NOMO-1 treated with dmso at 0.1 percent for 144 hours (cell line): ENCODE measurements at regions not wholly inside any gene's neighbourhood (a gene's known extent, or its start where the extent isn't known, plus 50 kb on each side); places are given as distances from the start of the nearest gene placed in this dataset.

Source experiments
- DNase-seq: peaks from one replicate; lab custom pipeline; 2025; ENCODE audit not compliant: unreplicated experiment; lab: John Stamatoyannopoulos, UW

DNA sequence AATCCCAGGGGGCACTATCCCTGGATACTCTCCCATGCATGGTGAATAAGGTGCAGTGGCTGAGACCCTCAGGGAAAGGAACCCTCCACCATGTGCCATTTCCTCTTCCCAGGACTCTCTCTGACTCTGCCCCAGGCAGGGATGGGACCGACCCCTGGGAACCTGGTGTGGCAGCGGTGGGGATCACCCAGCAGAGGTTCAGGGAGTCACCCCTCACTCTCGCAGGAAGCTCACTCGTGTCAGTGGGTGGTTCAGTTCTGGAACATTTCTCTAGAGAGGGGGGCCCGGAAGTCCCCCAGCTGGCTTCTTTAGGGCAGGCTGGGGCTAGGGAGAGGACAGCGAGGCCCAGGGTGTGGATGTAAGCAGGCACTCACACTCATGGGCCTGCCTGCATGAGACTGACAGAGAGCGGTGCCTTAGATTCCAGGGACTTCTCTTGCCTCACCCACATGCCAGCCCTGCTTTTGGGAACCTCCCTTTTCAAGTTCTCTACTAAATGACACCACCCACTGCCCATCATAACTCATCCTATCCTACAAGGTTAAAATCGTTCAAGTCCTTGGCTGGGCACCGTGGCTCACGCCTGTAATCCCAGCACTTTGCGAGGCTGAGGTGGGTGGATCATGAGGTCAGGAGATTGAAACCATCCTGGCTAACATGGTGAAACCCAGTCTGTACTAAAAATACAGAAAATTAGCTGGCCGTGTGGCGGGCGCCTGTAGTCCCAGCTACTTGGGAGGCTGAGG lies 109.7 kb upstream of the SDK2 start:
- DNase-seq: no peak

DNA sequence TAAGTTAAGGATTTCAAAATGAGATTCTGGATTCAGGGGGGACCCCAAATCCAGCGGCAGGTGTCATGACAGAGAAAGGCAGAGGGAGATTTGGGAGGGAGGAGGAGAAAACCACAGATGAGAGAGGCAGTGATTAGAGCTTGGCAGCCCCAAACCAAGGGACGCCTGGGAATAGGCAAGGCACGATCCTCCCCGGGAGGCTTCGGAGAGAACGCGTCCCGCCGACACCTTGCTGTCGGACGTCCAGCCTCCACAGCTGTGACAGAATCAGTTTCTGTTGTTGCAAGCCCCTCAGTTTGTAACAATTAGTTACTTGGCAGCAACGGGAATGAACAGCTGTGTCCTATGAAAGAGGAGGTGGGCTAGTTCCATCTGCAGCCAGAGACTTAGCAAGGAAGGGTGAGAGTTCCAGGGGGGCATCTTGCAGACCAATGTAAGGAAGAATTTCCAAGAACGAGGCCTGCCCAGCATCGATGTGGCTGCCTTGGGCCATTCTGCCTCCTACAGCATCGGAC lies 110.7 kb upstream of the SDK2 start:
- DNase-seq: no peak

DNA sequence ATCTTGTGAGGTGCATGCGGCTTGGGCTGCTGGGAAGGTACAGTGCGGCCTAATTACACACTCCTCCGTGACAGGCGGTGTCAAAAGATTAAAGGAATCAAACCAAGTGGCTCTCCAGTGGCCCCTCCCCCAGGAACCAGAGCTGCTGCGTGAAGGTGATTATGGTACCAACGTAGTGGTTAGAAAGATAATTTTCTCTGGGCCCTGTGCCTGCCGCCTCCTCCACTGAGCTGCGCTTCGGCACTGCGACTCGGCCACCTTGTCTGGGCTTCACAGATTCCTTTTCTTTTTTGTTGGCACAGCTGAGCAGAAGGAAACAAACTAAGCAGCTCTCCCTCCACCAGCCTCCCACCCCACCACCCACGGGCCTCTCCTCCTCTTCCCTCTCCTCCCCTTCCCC lies 113.2 kb upstream of the SDK2 start:
- DNase-seq: no peak

DNA sequence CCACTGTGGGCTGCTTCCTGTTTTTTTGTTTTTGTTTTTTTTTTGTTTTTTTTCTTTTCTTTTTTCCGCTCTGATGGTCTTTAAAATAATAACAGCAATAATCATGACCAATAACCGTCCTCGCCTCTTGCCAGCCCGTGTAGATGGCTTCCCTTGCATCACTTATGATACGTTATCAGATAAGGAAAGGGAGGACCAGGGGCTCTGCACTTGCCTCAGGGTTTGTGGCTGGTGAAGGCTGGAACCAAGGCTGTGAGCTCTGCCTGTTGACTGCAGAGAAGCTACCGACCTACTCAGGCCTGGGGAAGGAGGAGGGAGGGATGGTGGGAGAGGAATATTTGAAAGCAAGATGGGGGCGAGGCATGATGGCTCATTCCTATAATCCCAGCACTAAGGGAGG lies 114.0 kb upstream of the SDK2 start:
- DNase-seq: no peak

DNA sequence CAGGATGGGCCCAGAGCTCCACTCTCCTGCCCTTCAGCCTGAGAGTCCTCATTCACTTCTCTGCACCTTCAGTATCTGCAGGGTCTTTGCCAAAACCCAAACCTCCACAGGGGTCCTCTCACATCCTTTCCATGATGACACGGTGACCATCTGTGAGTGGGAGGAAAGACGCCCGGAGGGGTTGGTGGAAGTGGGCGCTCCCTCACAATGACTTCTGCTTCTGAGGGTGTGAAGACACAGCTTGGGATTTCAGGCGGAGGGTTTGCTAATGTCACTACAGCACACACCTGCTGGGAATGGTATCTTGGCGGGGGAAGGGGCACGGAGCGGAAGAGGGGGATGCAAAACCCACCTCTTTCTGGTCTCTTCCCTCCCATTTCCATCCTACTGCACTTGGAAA lies 115.1 kb upstream of the SDK2 start:
- DNase-seq: no peak

DNA sequence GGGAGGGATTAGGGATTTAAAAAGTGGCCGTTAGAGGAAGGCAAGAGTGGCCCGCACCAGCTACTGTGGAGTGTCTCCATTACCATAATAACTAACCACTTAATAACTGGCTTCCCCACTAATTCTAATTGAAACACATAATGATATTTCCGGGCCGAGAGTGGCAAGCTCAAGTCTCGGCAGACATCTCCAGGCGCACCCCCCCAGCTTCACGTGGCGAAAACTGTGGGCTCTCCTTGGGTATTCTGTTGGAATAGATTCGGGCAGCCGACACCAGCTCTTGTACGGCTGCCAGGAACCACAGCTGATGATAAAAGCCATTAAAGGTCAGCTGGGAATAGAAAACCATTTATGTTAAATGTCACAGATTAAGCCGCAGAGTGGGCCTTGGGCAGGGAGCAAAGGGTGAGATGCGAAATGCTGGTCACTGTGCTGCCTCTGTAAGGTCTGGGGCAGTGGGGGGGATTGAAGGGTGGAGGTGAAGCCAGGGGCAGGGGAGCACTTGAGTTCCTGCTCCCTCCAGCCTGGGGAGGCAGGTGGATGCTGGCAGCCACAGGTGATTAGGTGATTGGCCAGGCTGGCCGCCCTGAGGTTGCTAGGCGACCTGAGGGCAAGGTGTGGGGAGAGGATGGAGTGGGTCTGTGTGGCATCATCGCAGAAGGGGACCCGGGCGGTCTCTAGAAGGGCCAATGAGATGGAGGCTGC lies 115.6 kb upstream of the SDK2 start:
- DNase-seq: no peak

DNA sequence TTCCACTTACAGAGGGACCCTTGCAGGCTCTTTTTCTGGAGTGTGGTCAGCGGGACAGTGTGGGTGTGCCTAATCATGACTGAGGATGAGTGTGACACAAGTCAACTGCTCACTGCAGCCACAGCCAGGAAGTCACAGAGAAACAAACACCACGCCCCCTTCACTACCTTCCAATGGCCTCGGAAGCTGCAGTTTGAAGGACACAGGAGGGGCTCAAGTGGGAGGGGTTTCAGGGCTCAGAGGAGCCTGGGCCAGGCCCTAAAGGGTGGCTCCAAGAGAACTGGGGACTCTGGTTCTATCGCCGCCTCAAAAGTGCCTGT lies 116.2 kb upstream of the SDK2 start:
- DNase-seq: no peak

DNA sequence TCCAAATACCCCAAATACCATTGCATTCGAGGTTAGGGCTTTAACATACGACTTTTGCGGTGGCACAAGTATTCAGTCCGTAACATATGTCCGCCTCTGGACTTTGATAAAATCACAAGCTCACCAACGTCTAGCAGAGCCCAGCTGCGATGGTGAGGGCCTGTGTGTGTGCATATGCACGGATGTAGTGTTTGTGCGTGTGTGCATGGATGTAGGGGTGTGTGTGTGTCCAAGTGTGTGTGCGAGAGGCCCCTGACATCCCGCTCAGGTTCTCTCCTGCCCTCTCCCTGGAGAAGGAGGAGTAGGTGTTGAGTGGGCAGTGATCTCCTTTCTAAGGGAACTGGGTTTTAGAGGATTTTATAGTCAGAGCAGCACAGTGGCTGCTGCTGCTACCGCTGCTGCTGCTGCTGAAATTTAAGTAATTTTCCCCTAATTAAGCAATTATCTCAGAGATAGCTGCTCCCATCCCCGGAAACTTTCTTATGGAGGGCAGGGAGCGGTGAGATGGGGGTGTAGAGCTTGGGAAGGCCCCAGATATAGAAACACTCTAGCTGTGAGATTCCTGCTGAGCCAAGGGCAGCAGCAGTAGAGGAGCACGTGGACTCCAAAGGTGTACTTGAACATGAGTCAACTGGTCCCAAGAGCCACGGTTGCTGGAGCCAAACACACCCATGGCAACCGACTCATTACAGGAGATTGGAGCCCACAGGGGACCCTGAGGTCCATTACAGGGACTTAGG lies 121.7 kb upstream of the SDK2 start:
- DNase-seq: no peak

DNA sequence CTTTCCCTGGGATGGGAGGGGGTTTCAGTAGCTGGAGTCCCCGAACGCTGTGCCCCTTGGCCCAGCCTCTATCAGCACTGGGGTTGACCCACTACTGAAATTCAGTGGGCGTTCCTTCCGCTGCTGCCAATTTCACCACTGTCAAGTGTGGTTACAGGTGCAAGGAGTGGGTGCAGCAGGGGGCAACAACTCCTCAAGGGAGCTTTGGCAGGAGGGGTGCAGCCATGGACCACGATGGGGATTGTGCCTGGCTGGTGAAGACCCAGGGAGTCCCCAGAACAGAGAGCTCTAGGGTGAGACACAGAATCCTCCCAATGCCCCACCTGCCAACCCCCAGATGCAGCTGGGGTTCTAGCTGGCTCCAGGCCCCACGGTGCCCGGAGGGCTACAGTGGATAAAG lies 123.5 kb upstream of the SDK2 start:
- DNase-seq: no peak

DNA sequence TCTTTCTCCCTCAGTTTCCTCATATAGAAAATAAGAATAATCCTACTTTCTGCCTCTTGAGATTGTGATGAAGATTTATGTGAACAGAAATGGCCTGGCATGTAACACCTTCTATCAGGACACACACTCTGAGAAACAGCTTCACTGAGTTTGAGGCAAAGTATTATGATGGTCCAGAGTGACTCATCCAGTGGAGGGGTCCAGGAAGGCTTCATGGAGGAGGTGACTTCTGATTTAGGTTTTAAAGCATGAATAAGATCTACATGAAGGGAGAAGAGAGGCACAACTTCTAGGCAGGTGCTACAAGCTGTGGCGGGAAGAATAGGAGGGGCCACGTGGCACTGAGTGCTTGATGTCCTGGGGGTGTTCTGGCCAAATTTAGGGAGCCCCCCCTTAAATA lies 124.4 kb upstream of the SDK2 start:
- DNase-seq: no peak

DNA sequence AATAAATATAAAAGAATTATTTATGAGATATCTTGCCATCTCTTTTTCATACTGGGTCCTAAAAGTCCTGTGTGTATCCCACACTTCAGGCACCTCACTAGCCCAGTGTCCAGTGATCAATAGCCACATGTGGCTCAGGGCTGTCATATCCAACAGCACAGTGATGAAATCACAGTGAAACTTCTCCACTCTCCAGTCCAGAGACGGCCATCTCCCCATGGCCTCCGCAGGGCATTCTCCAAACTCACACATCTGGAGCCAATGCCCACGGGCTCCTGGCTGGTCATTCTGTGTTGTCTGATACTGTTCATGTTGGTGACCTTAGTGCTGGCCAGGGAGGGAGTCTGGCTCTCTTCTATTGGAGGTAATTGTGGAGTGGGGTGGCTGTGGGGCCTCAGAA lies 125.2 kb upstream of the SDK2 start:
- DNase-seq: no peak

DNA sequence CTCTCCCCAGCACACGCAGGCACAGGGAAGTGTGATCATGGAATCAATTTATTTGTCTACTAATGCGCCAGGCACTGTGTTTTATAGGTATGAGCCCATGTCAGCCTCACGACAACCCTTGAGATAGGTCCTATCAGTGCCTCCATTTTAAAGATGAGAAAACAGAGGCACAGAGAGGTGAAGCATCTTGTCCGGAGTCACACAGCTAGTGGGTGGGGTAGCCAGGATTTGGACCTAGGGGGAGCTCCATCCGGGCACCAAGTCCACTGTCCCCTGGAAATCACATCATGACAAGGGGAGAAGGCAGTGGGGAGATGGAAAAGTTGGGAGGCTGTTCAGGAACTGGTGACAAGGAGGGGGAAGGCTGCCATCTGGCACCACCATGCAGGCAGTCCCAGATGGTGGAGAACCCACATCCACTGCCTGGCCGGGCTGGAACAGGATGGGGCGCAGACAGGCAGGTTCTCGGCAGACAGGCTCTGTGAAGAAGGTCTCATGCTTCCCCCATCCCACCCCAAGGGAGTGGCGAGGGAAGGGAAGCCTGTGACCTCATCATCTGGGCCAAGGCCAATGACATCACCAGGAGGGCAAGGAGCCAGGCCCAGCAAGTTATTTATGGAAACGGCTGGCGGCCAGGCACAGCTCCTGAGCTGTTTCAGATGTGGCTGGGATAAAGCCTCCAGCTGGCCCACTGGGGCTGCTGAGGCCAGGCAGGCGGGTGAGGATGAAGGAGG lies 126.0 kb upstream of the SDK2 start:
- no peak for DNase-seq

DNA sequence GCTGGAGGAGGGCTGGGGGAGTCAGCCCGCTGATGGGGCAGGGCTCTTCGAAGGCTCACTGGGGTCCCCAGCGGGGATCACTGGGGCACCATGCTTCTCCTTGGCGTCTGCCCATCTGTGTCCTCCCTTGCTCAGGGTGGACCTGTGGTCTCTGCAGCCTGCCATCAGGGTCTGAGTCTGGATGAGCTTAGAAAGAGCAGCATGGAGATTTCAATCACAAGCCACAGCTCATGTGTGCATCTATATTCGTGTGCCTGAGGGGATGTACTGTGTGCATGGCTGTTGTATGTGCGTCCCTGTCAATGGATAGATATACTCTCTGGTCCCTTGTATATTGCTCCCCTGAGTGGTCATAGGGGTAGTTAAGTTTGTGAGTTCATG lies 126.6 kb upstream of the SDK2 start:
- DNase-seq: no peak

DNA sequence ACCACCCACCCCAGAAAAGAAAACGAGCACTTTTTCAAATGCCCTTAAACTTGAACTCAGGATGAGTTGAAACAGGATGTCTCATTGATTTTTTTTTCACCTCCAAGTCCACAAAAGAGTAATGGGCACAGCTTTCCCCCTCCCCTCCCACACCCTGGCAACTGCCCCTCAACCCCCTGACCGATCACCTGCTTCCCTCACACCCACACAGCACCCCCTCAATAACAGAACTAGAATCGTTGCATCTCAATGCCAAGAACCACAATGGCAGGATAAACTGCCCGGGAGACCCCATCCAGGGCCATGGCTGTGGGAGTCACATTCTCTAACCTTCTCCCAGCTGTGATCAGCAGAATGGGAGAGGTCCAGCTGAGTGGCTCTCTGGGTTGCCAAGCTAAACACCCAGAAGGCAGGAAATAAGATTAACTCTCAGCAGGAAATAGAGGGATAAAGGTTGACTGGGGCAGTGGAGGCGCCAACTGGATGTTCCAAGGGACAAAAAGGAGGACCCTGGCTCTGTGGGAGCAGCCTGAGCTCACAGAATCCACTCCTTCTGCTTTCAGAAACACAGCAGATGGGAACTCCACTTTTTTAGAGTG lies 128.0 kb upstream of the SDK2 start:
- DNase-seq: no peak

DNA sequence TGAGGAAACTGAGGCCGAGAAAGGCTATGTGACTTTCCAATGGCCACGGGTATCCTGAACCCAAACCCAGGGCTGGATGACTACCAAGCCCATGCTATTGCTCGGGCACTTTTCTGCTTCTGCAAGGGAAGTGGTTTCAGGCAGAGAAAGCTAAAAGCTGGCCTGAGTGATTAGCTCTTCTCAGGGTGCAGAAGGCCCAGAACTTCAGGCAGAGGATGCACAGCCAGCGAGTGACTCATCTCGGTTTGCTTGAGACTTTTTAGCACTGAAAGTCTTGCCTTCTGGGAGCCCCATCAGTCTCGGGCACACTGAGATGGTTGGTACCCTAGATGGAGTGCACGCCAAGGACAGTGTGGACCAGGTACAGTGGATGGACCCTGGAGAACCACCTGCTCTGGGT lies 129.5 kb upstream of the SDK2 start:
- no peak for DNase-seq

DNA sequence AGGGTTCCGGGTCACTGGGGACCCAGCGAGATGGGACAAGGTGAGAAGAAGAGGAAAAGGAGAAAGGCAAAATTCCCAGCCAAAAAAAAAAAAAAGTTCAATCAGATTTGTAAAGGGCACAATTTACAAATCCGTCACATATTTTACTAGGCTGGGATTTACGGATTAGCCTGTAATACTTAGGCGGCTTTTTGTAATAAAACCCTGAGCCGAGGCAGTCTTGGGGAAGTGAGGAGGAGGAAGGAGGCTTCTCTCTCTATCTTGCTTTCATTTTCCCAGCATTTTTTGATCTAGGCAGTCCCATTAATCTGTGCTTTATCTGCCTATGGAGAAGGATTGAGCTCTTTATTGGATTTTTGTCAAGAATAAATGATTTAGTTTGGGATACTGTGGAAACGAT lies 130.6 kb upstream of the SDK2 start:
- no peak for DNase-seq

DNA sequence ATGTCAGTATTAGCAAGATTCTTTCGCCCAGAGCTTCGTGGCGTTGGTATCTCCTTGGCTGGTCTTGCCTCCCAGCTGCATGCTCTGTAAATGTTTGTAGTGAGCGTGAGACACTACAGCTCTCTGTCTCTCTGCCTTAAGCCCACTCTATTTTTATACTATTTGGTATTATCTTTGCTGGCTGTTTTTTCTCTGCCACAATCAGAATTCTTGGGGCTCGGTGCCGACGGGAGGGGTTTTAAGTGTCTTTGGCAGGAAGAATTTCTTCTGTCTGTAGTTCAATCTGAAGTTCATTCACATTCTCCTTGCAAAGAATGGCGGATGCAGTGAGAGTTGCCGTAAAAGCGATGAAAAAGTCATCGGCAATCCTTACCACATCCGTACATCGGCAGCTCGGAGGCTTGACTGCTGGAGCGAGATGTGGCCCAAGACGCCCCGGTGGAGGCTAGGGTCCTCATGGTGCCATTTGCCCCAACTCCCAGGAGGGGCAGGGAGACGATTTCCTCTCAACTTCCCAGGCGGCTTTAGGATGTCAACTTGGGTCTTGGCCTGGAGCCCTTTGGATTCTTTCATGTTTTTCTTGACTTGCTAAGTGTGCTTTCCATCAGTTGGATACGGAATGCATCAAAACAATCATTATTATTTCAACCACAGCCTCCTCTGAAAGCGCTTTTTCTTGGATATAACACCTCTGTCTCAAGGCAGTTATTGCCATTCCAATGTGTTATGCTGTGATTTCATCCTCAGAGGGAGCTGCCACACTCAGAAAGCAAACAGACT lies 132.3 kb upstream of the SDK2 start:
- no peak for DNase-seq

DNA sequence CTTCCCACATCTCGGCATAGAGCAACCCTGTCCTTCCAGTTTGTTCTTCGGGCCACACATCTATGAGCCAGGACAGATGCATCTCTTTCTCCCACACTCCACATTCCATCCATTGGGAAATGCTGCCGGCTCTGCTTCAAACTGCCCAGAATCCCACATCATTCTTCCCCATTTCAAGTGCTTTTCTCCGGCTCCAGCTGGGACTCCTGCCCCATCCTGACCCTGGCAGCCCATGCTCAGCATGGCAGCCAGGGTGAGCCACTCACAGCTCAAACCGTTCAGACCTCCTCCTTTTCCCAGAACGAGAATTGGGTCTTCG lies 132.8 kb upstream of the SDK2 start:
- DNase-seq: no peak

DNA sequence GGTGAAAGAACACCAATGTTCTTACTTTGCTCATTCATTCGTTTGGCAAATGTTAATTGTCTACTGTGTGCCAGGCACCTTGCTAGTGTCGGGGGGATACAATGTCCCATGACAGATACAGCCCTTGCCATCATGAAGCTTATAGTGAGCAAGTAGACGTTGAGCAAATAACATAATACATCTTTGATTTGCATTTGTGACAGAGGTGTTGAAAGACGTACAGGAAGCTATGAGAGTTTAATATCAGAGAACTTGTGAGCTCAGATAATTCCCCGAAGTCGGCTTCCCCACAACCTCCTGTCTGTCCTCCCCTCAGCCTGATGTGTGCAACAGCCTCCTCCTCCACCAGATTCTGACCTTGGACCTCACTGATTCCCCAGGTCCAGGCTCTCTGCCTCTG lies 138.0 kb upstream of the SDK2 start:
- DNase-seq: no peak

DNA sequence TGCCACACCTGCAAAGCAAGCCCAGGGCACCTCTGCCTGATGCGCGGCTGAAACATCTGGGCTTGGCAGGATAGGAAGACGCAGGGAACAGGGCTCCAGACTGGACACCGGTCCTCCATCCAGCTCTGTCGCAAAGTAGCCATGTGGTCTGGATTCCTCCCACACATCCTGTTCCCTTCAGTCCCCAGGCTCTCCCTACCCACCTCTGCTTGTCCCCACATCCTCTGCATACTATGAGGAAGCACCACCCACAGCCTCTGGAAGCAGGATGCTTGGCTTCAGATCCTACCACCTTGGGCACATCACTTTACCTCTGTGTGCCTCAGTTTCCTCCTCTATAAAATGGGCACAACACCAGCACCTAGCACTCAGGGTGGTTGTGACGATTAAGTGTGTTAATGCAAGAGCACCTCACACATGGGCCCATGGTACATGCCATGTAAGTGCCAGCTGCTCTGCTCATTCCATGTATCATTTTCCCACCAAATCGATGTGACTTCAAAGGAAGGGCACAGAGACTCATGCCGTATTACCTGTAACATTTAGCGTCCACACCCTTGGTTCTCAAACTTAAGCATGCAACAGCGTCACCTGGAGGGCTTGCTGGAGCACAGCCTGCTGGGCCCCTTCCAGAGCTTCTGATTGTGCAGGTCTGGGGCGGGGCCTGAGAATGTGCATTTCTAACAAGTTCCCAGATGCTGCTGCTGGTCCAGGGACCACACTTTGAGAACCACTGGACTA lies 138.6 kb upstream of the SDK2 start:
- DNase-seq: no peak
